GM12891 (cell line): ENCODE measurements at regions not wholly inside any gene's neighbourhood (a gene's known extent, or its start where the extent isn't known, plus 50 kb on each side); places are given as distances from the start of the nearest gene placed in this dataset.

Experiments
- POLR2A ChIP-seq: IDR thresholded peaks from 2 replicates; pipeline ENCODE4 v1.6.1; 2011; ENCODE audit warnings: low read depth, low read length, control low read depth
- TAF1 ChIP-seq: IDR thresholded peaks from 2 replicates; pipeline ENCODE4 v1.6.1; 2011; ENCODE audit warnings: low read depth, low read length, control low read depth

- no peak for TF ChIP-seq POLR2A
- no peak for TF ChIP-seq TAF1
Measured at GRCh38 chr14:88992011-88992410, 167.6 kb downstream of the TTC8 start.
